Stimulated activated CD4-positive, alpha-beta T cell treated with anti-CD3 and anti-CD28 coated beads, Interleukin-12 subunit alpha, Interleukin-12 subunit beta, amount 100 ng/mL, for 48 hours (primary cell): ENCODE measurements at regions not wholly inside any gene's neighbourhood (a gene's known extent, or its start where the extent isn't known, plus 50 kb on each side); places are given as distances from the start of the nearest gene placed in this dataset.

Source experiments
- DNase-seq, 3 donors: peaks; one replicate each; pipeline ENCODE4 v3.0.0-alpha.2; 2020; ENCODE audit warnings: low read depth in 2 of 3, low spot score in 1 of 3

GRCh38 chr4:189311251-189311650, 629.4 kb upstream of the FRG1 start:
- no peak for DNase-seq

- no peak for DNase-seq
Observed at GRCh38 chr4:189313064-189313463, 627.6 kb upstream of the FRG1 start.

GRCh38 chr4:189313861-189314513, 626.7 kb upstream of the FRG1 start:
- no peak for DNase-seq

GRCh38 chr4:189322426-189322825, 618.2 kb upstream of the FRG1 start:
- DNase-seq: no peak

- DNase-seq: no peak
Observed at GRCh38 chr4:189341881-189342280, 598.8 kb upstream of the FRG1 start.

GRCh38 chr4:189355590-189355989, 585.1 kb upstream of the FRG1 start:
- no peak for DNase-seq

GRCh38 chr4:189362364-189362763, 578.3 kb upstream of the FRG1 start:
- no peak for DNase-seq

GRCh38 chr4:189364032-189364449, 576.6 kb upstream of the FRG1 start:
- no peak for DNase-seq

GRCh38 chr4:189365451-189365850, 575.2 kb upstream of the FRG1 start:
- DNase-seq: no peak

GRCh38 chr4:189367832-189368231, 572.8 kb upstream of the FRG1 start:
- DNase-seq: no peak

- no peak for DNase-seq
Observed at GRCh38 chr4:189374176-189374575, 566.5 kb upstream of the FRG1 start.

- no peak for DNase-seq
Observed at GRCh38 chr4:189376901-189377300, 563.8 kb upstream of the FRG1 start.

- DNase-seq: no peak
Observed at GRCh38 chr4:189377569-189377968, 563.1 kb upstream of the FRG1 start.

GRCh38 chr4:189385098-189385497, 555.6 kb upstream of the FRG1 start:
- DNase-seq: no peak

- DNase-seq: no peak
Observed at GRCh38 chr4:189385579-189385978, 555.1 kb upstream of the FRG1 start.

GRCh38 chr4:189396435-189396834, 544.2 kb upstream of the FRG1 start:
- no peak for DNase-seq

- no peak for DNase-seq
Observed at GRCh38 chr4:189404271-189404670, 536.4 kb upstream of the FRG1 start.

- DNase-seq: no peak
Observed at GRCh38 chr4:189409158-189409557, 531.5 kb upstream of the FRG1 start.

- no peak for DNase-seq
Observed at GRCh38 chr4:189414021-189414420, 526.7 kb upstream of the FRG1 start.

GRCh38 chr4:189420572-189420971, 520.1 kb upstream of the FRG1 start:
- no peak for DNase-seq

GRCh38 chr4:189436207-189436606, 504.5 kb upstream of the FRG1 start:
- DNase-seq: no peak

- DNase-seq: no peak
Observed at GRCh38 chr4:189440716-189441115, 500.0 kb upstream of the FRG1 start.

- DNase-seq: no peak
Observed at GRCh38 chr4:189443341-189443740, 497.3 kb upstream of the FRG1 start.

GRCh38 chr4:189445613-189446012, 495.1 kb upstream of the FRG1 start:
- no peak for DNase-seq
